NCI-H1105 treated with DMSO at 0.1 percent for 48 hours (cell line): ENCODE measurements at regions not wholly inside any gene's neighbourhood (a gene's known extent, or its start where the extent isn't known, plus 50 kb on each side); places are given as distances from the start of the nearest gene placed in this dataset.
"Not testable (repeated sequence)": the region's sequence is repeated elsewhere in the genome, so short reads cannot be mapped to it uniquely, and the experiment has no call there.

Experiments
- DNase-seq: peaks from one replicate; lab custom pipeline; 2025; lab: John Stamatoyannopoulos, UW

GRCh38 chr5:98309785-98310598 is 463.5 kb upstream of the RGMB start:
- no peak for DNase-seq

DNA sequence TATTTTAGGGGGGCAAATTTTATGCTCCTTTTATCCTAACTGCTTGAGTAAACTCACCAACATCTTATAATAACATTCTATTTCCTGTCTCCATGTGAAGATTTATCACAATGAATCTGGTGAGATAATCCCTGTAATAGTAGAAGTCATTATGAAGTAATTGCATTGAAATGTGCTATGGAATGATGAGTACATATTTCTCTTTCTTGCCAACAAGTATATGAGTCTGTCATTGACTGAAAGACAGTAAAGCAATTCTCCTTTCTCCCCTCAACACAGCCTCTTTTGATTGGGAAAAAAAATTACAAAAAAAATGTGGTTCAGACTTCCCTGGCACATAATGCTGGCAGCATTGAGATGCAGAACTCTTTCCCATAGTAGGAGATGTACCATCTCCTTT is 459.2 kb upstream of the RGMB start:
- no peak for DNase-seq

DNA sequence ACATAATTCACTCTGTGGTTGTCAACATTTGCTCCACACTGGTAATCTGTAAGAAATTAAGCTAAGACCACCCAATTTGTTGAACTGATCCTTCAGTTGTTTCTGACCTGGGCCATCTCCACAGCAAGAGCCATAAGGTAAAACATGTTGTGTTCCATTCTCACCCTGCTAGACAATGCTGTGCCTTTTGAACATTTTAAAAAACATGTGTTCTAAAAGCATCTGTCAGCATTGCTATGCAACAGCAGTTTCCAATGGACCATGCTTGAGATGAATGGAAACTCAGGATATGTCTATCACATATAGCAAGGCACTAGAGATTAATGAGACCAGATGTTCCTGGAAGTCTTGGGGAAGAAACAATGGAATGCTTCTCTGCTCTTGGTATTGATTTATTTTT is 455.1 kb upstream of the RGMB start:
- DNase-seq, result no peak

- DNase-seq, result no peak
These were observed 454.0 kb upstream of the RGMB start for GRCh38 chr5:98319299-98320011.

DNA sequence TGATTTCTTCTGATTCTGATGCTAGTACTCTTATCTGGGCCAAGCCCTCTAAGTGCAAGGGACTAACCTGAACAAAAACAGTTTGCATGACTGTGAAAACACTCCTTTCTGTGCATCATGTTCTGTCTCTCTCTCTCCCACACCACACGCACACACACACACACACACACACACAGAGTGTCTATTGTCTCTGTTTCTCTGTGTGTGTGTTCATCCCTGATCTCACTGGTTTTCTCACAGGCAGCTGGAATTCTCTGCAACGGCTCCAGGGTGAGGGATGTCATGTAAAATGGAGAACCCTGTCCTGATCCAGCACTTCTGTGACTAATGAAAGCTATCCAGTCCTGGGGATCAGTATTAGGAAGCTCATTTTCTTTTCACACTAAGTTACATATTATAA is 453.1 kb upstream of the RGMB start:
- no peak for DNase-seq

- no peak for DNase-seq
These were observed 452.1 kb upstream of the RGMB start for GRCh38 chr5:98321361-98321760.

- DNase-seq, result not testable (repeated sequence)
These were observed 448.3 kb upstream of the RGMB start for GRCh38 chr5:98325187-98325586.

- no peak for DNase-seq
These were observed 445.4 kb upstream of the RGMB start for GRCh38 chr5:98328015-98328414.

- DNase-seq, result no peak
These were observed 442.6 kb upstream of the RGMB start for GRCh38 chr5:98330871-98331270.

GRCh38 chr5:98333921-98334320 is 439.5 kb upstream of the RGMB start:
- DNase-seq, result no peak

DNA sequence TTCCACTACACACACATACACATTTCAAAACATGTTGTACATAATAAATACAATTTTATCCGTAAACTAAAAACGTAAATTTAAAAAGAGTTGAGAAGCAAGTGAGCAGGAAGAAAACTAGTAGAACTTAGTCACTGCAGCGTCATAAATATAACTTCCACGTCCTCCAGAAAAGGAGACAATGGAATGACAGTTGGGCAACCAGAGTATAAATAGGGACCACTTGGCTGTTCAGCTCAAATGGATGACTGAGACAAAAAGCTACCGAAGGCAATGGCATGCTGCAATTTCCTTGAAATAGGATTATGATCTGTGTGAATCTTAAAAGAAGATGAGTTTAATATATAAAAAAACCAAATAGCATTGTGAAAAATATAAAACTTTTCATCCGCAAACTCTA is 438.5 kb upstream of the RGMB start:
- DNase-seq, result no peak

DNA sequence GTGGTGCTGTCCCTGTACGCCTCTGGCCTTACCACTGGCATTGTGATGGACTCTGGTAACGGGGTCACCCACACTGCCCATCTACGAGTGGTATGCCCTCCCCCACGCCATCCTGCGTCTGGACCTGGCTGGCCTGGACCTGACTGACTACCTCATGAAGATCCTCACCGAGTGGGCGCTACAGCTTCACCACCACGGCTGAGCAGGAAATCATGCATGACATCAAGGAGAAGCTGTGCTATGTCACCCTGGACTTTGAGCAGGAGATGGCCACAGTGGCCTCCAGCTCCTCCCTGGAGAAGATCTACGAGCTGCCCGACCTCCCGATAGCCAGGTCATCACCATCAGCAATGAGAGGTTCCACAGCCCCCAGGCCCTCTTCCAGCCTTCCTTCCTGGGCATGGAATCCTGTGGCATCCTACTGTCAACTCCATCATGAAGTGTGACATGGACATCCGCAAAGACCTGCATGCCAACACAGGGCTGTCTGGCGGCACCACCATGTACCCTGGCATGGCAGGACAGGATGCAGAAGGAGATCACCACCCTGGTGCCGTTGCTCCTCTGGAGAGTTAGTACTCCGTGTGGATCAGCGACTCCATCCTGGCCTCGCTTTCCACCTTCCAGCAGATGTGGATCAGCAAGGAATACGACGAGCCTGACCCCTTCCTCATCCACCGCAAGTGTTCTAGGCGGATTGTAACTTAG is 434.2 kb upstream of the RGMB start:
- DNase-seq, result no peak

GRCh38 chr5:98341038-98342032 is 432.1 kb upstream of the RGMB start:
- DNase-seq, result no peak

DNA sequence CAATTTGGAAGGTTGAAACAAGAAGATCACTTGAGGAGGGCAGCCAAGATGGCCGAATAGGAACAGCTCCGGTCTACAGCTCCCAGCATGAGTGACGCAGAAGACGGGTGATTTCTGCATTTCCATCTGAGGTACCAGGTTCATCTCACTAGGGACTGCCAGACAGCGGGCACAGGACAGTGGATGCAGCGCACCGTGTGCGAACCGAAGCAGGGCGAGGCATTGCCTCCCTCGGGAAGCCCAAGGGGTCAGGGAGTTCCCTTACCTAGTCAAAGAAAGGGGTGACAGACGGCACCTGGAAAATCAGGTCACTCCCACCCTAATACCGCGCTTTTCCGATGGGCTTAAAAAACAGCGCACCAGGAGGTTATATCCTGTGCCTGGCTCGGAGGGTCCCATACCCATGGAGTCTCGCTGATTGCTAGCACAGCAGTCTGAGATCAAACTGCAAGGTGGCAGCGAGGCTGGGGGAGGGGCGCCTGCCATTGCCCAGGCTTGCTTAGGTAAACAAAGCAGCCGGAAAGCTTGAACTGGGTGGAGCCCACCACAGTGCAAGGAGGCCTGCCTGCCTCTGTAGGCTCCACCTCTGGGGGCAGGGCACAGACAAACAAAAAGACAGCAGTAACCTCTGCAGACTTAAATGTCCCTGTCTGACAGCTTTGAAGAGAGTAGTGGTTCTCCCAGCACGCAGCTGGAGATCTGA is 430.4 kb upstream of the RGMB start:
- DNase-seq, result not testable (repeated sequence)

DNA sequence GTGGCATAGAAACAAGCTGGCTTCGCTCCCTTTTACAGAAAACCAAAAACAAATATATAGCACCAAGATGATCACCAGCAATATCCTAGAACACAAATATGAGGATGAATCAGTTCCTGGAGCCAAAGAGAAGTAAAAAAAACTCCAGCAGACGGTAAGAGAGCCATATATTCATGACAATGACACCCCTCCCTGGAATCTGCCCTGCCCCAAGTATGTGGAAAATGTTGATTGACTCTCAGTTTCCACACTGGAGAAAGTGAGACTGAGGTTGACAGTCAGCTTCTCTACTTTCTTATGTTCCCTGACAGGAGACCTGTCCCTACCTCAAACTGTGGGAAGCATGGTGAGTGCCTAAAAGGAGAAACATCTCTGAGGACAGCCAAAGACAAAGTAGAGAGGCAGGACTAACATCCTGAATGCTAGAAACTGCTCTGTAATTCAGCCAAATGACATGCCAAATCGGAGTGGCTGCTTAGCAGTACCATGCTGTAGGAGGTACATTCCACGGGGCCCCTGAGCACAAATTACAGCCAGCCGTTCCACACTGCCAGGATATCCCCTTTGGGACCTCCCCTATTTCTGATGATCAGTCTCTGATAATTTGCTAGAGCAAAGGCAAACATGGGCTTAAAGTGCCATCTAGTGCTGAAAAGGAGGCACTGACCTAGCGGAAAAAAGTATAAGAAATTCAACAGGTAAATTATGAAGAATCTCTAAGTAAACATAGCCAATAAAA is 424.0 kb upstream of the RGMB start:
- no peak for DNase-seq

DNA sequence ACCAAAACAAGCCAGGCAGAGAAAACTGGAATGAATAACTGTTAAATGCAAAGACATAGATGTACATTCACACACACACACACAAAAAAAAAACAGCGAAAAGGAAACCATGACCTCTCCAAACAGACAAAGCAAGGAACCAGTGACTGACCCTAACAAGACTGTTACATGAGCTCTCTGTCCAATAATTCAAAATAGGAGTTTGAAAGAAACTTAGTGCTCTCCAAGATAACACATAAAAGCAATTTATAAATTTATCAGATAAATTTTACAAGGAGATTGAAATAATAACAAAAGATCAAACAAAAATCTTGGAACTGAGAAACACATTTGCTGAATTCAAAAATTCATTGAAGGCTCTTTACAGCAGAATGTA is 423.5 kb upstream of the RGMB start:
- DNase-seq, result no peak

- DNase-seq, result no peak
These were observed 418.5 kb upstream of the RGMB start for GRCh38 chr5:98354922-98355321.

DNA sequence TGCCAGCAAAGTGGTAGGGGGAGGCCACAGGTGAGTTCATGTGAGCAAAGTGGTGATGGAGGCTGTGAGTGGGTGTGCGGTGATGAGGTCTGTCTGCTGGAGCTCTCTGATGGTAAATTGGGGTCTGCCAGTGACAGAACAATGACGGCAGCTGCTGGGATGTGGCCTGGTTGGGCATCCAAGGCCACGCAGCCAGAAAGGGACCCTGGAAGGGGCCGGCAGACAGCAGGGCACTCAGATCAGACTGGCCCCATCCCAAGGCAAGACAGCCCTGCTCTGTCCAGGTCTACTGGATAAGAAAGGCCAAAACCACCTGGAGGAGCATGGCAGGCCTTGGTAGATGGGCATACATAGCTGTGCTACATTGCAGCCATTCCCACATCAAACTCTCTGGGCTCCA is 412.9 kb upstream of the RGMB start:
- no peak for DNase-seq

- DNase-seq, result no peak
These were observed 410.3 kb upstream of the RGMB start for GRCh38 chr5:98363157-98363556.

- DNase-seq, result no peak
These were observed 408.9 kb upstream of the RGMB start for GRCh38 chr5:98364549-98364948.
